GM21825 (cell line): ENCODE measurements at regions not wholly inside any gene's neighbourhood (a gene's known extent, or its start where the extent isn't known, plus 50 kb on each side); places are given as distances from the start of the nearest gene placed in this dataset.

Experiments
- ATAC-seq: cut with Tn5 transposase; IDR thresholded peaks from one replicate; pipeline ENCODE4 v1.9.1; 2021; ENCODE audit warnings: mild to moderate bottlenecking, moderate library complexity; ENCODE audit not compliant: unreplicated experiment

DNA sequence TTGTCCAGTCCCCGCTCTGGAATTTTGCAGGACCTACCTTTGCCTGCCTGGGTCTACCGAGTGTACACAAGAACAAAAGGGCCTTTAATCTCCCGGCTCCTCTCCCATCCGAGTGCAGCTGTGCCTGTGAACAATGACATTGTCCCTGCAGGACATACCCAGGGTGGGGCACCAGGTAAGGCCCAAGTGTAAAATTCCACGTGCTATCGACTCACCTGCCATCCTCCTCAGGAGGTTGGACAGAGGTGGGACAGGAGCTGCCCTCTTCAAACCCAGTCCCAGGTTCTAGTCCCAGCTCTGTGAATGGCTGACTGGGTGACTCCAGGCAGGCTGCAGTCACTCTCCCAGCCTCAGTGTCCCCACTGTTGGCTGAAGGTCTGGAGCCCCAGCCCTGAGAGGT is 159.6 kb upstream of the ALDH1B1 start:
- ATAC-seq: no peak

DNA sequence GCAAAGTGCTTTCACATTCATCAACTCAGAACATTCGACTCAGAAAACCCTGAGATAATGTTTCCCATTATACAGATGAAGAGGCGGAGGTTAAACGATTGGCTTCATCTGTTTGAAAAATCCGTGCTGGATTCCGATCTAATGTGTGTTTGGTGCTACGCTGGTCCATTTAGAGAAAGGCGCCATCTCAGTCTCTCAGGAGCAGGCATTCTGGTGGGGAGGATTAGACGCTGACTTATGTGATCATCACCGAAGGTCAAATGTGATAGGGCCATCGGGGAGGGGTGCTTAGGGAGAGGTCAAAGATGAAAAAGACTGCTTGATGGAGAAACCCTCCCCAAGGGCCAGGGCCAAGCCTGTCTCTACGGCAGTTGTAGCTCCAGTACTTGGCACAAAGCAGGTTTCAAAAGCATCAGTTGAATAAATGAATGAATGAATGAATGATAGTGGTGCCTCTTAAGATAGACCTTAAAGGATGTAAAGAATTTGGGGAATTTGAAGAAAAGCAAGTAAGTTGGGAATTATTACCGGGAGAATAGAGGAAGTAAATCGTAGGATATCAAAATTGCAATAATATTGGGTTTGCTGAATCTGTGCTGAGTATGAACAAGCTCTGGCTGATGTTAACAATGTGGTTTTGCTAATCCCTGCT is 160.6 kb upstream of the SHB start:
- no peak for ATAC-seq

DNA sequence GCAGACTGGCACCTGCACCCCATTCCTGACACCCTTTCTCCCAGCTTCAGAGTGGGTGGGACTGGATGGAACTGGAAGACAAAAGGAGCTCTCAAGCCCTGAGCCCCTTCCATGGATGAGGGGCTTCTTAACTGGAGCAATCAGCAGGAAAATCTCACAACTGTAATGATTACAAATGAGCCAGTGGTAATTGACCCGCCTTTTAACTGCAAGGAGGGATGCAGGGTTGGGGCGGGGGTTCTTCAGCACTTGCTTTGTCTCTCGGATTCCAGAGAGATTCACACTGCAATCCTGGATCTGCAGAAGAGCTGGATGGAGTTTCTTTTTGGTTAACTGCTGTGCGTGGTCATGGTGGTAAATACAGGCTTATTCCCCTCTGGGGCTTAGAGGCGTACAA is 160.1 kb upstream of the SHB start:
- no peak for ATAC-seq

DNA sequence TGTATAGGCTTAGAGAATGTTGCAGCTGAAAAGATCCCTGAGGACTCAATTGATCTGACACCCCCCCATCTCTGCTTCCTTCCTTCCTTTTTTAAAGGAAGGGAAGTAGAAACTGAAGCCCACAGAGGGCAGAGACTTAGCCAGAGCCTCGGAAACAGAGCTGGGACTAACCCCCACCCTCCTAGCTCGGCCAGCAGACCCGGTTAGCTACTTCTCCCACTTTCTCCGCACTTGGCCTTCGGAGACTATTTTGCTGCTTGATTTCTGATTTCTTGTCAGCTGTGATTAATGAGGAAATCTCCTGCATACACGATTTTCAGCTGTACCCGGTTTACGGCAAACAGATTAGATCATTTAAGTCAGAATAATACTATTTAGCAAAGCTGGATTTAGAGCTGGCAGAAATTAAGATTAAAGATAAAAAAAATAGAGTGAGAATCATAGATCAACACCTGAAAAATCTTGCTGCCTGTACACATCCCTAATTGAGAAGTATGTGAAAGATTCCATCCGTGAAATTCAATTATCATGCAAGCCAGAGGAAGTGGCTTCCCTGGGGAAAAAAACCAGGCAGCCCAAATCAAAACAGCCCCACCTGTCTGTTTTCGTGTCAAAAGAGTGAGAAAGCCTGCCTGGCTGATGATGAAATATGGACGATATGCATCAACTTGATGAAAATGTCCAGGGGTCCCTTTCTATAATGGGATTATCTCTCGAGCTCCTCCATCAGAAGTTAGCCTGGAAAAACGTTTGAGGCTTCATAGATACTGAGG is 159.5 kb upstream of the SHB start:
- ATAC-seq: no peak

DNA sequence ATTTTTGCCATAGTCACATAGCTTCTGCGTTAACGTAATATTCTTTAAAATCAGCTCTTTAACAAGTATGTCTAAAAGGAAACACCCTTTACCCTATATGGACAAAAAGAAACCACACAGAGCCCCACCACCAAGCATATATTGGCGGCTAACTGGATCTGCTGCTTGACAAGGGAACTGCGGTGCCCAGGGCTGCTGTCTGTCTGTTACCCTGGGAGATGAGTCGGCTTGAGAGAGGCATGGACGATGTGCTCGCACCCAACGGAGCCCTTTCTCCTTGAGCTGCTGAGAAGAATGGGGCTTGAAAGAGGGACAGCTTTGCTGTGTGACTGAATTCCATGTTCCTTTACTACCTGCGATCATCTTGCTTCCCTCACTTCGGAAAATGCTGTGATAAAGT is 158.6 kb upstream of the SHB start:
- ATAC-seq: no peak

DNA sequence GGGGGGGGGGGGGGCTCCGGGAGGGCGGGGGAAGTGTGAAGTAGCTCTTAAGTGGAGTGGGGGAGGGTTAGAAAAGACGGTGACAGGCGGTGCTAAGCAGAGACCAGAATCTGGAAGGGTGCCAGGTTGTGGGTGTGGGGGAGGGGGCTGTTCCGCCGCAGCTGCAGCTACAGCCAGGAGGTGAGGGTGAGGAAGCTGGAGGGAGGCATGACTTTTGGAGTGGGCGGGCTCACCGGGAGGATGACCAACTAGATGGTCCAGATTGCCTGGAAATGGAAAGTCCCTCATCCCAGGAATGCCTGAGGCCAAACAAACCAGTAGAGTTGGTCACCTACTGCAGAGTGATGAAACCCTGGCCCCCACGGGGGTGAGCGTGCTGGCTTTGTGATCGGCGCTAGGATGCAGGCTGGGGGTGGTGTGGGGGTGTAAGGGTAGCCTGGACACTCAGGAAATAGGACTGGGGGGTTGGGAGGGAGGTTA is 158.1 kb upstream of the SHB start:
- peak; percentile 72 for ATAC-seq

DNA sequence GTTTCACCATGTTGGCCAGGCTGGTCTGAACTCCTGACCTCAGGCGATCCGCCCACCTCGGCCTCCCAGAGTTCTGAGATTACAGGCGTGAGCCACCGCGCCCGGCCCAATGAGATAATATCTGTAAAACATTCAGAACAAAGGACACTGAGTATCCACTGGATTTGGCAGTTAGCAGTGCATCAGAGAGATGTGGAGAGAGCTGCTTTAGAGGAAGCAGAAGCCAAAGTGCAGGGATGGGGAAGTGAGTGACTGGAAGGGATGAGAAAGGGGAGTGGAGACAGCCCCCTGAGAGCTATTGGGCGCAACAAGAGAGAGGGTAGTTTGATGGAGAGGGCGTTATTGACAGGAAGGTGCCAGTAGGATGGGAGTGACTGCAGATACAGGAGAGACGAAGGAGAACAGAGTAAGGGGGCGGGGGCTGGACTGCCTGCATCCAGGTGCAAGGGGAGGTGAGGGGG is 157.5 kb upstream of the SHB start:
- no peak for ATAC-seq

DNA sequence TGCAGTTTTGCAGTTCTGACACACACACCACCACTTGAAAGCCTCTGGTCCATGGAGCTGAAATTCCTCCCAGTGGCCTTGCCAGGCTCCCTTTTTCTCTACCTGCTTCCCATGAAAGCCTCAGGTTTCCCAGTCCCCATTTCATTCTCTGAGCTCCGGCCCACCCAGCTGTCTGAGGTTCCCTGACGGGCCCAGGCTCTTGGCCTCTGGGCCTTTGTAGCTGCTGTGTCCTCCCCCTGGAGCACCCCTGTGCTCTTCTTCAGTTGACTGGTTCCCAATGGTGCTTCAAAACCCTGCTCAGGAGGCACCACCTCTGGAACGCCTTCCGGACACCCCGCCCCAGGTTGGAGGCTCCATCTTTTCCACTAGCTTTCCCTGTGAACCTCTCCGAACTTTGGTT is 155.9 kb upstream of the SHB start:
- ATAC-seq: no peak

DNA sequence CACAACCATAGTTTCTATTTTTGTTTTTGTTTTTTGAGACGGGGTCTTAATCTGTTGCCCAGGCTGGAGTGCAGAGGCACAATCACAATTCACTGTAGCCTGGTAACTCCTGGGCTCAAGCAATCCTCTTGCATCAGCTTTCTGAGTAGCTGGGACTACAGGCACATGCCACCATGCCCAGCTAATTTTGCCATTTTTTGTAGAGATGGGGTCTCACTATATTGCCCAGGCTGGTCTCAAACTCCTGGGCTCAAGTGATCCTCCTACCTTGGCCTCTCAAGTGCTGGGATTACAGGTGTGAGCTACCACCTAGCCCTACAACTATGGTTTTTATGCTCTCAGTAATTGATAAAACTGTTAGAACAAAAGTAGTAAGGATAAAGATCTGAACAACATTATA is 147.5 kb upstream of the SHB start:
- ATAC-seq: no peak

DNA sequence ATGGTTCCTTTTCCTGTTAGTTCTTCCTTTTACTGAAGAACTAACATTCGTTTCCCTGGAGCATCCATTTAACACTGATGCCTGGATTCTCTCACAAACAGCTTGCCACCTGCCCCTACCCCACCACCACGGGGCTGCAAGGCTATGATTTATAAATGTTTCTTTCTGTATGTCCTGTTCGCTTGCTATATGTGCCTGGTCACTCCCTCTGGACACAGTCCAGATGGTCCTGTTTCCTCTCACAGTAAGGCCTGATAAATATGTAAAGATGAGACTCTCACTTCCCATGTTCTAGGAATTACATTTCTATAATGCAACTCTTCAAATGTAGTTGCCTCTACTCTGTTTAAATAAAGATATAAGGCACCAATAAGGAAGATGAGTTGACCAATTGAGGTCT is 146.4 kb upstream of the SHB start:
- no peak for ATAC-seq

DNA sequence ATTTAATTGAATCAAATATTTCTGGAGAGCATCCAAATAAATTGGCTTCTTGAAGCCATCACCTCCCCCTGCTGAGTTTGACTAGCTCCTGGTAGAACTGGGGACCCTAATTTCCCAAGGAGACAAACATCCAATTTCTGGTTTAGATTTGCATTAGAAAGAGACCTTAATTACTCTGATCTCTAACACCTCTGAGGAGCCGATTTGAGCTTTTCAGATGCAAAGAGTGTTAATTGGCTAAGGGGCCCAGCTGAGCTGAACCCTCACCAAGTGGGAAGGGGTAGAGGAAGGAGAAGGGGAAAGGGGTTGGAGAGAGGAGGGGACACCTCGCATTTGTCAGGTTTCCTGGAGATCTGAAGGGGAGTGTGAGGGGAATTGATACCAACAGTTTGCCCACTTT is 145.4 kb upstream of the SHB start:
- ATAC-seq: no peak

DNA sequence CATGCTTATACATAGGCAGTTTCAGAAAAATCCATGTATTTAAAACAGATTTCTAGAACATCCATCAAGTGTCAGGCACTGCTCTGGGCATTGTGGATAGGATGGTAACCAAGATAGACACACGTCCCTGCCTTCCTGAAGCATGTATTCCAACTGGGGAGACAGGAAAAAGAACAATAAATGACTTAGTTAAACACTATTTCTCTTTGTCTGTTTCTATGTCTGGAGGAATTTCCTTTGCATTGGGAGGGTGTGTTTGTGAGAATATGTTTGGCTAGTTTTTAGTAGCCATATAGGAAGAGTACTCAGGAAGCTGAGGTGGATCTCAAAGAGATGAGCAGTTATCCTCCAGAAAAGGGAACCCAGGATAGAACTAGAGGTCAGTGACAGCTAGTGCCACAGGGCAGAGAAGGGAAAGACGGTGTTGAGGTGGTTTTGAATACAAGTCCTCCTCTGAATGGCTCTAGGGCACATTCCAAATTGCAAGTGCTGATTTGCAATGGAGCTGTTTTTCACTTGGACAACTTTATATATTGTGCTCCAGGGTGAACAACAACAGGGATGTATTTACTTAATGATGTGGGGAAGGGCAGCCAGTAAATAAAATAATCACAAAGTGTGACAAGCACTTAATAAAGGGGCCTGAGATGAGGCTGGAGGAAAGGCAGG is 144.7 kb upstream of the SHB start:
- no peak for ATAC-seq

DNA sequence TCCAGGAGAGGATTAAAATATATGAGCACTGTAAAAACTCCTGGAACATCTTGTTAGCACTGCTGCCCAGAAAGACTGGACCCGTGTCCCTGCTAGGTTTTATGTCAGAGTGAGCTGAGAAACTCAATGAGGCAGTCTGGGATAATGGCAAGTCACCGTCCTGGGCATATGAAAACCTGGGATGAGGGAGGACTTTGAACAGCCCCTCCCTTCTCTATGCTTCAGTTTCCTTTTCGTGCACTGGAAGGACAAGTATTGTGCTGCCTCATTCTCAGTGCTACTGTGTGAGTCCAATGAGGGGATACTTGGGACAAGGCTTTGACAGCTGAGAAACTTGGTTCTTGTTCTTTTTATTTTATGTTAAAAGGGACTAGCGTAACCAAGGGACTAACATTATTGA is 143.0 kb upstream of the SHB start:
- ATAC-seq: no peak

DNA sequence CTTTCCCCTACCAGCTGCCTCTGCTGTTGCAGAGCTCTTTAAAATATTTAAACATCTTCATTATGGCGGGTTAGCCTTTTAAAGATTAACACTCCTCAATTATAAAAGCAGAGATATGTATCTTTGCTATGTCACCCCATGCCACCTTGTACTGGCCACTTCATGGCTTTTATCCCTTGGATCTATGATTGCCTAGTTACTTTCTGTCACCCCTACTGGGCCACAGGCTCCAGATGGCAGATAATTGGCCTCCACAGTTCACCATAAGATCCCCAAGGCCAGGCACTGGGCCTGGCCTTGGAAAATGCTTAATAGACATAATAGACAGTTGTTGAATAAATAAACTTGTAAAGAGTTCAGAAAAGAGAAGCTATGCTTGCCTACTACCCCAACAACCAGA is 142.0 kb upstream of the SHB start:
- ATAC-seq: no peak

DNA sequence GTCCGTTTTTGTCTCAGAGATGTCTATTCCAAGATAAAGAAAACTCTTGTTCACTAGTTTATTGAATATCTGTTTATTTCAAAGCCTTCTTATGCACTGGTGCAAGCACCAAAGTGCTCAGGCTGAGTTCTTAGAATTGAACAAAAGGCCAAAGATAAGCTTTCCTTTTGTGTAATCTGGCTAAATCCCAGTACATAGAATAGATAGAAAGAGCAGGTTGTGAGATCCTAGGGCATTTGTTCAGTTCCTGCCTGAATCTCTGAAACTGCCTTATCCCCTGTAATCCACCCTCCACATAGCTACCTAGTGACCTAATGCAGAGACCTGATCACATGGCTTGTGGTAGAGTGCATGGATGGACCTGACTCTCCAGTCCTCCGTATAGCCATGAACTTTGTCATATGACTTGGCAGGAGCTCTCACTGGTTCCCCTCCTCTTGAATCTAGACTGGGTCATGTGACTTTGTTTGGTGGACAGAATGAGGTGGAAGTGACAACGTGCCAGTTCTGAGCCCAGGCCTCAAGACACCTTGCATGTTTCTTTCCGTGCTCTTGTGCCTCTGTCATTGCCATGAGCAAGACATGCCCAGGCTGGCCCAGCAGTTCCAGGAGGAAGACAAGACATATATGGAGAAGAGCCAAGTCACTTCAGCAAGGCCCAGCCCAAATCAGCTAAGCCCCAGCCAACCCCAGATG is 139.3 kb upstream of the SHB start:
- no peak for ATAC-seq

DNA sequence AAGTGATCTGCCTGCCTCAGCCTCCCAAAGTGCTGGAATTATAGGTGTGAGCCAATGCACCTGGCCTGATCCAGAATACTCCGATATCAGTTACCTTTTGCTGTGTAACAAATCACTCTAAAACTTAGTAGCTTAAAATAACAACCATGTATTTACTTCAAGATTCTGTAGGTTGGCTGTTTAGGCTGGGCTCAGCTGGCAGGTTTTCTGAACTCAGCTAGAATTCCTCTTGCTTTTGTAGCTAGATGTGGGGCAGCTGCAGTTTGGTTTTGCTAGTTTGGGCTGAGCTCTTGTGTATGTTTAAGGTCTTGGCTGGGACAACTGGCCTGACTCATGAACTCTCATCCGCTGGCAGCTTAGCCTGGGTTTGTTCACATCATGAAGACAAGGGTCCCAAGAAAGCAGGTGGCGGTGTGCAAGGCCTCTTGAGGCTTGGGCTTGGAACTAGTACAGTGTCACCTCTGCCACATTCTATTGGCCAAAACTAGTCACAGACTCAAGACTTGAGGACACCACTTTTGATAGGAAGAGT is 138.3 kb upstream of the SHB start:
- ATAC-seq: no peak

DNA sequence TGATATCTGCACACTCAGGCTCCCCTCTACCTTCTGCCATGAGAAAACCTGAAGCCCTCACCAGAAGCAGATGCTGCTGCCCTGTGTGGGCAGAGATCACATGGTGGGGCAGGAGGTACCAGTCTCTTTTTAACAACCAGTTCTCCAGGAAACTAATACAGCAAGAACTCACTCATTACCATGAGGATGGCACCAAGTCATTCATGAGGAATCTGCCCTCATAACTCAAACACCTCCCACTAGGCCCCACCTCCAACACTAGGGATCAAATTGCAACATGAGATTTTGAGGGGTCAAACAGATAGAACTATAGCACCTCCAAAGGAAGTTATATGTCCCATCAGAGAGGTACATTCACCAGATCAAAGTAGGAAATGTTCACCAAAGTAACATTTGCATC is 136.3 kb upstream of the SHB start:
- ATAC-seq: no peak

DNA sequence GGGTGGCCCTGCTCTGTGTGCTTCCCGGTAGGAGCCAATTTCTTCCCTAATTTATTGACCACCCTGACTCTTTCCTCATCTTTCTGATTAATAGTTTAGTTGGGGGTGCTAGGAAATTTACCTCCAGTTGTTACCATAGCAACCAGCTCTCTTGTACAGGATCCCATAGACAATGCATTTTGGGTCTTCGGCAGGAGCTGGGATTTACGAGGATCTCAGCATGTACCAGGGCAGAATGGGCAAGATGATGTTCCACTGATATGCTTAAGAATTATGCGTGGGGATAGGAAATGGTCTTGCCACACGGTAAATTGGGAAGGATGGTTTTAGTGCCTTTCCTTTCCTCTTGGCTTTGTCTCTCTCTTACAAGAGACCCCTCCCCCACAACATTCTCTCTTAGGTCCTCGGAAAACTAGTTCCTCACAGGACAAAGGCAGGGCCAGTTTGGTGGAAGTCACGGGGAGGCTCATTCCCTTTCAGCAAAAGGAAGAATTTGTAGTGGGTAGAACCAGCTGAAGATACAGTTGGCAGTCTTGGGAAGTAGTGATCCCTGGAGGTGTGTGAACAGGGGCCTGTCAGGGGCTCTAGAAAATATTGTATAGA is 133.4 kb upstream of the SHB start:
- ATAC-seq: no peak

DNA sequence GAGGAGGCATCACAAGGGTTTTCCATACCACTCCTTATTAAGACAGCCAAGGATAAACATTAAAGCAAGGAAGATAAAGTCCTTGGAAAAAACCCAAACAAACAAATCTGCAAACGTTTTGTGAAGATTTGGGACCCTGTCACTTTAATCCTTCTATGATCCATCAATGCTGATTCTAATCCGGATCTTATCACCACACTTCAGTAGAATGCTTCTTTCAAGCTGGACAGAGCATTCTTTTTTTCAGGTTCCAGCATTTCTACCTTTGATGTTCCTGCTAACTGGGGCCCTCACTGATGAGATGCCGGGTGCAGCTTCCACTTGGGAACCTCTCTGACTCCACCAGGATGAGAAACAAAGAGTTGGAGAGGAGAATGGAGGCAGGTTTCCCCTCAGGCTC is 132.8 kb upstream of the SHB start:
- ATAC-seq: no peak

DNA sequence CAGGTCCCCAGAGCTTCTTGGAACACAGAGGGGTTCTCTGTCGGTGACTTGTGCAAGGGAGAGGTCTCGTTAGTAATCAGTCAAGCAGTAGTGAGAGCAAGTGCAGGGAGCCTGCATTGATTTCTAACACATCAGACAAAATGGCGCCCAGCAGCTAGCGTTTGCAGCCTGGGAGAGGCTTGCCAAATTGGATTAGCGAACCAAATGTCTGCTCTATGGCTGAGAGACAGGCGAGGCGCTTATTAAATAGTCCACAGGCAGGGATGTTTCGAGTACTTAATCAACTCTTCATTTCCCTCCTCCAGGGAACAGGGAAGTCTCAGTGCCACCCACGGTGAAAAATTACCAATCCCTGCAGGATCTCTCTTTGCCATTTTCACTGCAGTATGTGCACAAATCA is 131.4 kb upstream of the SHB start:
- ATAC-seq: no peak

DNA sequence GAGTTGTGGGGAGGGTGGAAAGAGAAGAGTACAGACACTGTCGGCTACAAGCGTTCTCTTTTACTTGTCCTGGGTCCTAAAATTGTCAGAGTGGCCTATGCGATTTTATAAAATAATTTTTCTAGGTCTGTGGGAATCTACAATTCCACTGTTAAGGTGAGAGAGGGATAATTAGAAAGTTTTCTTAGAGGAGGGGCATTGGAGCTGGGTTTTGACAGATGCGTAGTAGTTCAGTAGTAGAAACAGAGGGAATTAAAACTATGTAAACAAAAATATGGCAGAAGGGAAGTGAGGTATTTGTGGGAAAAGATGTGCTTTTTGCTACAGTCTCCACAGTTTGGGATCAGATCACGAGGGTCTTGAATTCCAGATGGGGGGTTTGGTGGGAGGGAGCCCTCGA is 129.1 kb upstream of the SHB start:
- ATAC-seq: no peak
